GM19438 (cell line): ENCODE measurements at regions not wholly inside any gene's neighbourhood (a gene's known extent, or its start where the extent isn't known, plus 50 kb on each side); places are given as distances from the start of the nearest gene placed in this dataset.
"Not testable (repeated sequence)": the region's sequence is repeated elsewhere in the genome, so short reads cannot be mapped to it uniquely, and the experiment has no call there.

ENCODE experiments used
- ATAC-seq: cut with Tn5 transposase; IDR thresholded peaks from one replicate; pipeline ENCODE4 v1.9.1; 2021; ENCODE audit warnings: low read depth; ENCODE audit not compliant: unreplicated experiment

GRCh38 chr10:90096196-90096595 is 394.8 kb downstream of the KIF20B start:
- no peak for ATAC-seq

GRCh38 chr10:90107581-90107980 is 406.2 kb downstream of the KIF20B start:
- ATAC-seq, result not testable (repeated sequence)

GRCh38 chr10:90111671-90112070 is 410.3 kb downstream of the KIF20B start:
- no peak for ATAC-seq

DNA sequence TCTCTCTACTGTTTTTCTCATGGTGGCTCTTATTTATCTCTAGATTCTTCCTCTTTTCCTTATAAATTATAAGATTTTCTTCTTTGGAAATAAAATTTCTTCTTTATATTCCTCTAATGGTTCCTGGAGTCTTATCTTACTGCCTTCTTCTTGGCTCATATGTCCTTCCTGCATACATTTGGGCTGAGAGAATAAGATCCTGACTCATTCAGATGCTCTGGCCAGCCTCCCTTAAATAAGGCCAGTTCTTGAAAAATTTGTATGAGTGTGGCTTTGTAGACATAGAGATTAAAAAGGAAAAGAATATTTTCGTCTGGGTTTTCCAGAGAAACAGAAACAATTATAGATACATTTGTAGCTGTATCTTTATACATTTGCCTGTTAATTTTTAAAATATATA is 411.3 kb downstream of the KIF20B start:
- no peak for ATAC-seq

GRCh38 chr10:90118567-90118966 is 417.2 kb downstream of the KIF20B start:
- ATAC-seq, result not testable (repeated sequence)

DNA sequence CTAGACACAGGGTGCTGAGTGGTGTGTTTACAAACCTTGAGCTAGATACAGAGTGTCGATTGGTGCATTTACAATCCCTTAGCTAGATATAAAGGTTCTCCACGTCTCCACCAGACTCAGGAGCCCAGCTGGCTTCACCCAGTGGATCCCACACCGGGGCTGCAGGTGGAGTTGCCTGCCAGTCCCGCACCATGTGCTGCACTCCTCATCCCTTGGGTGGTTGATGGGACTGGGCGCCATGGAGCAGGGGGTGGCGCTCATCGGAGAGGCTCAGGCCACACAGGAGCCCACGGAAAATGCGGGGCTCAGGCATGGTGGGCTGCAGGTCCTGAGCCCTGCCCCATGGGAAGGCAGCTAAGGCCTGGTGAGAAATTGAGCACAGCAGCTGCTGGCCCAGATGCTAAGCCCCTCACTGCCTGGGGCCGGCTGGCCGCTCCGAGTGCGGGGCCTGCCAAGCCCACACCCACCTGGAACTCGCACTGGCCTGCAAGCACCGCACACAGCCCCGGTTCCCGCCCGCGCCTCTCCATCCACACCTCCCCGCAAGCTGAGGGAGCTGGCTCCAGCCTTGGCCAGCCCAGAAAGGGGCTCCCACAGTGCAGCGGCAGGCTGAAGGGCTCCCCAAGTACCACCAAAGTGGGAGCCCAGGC is 418.4 kb downstream of the KIF20B start:
- not testable (repeated sequence) for ATAC-seq

DNA sequence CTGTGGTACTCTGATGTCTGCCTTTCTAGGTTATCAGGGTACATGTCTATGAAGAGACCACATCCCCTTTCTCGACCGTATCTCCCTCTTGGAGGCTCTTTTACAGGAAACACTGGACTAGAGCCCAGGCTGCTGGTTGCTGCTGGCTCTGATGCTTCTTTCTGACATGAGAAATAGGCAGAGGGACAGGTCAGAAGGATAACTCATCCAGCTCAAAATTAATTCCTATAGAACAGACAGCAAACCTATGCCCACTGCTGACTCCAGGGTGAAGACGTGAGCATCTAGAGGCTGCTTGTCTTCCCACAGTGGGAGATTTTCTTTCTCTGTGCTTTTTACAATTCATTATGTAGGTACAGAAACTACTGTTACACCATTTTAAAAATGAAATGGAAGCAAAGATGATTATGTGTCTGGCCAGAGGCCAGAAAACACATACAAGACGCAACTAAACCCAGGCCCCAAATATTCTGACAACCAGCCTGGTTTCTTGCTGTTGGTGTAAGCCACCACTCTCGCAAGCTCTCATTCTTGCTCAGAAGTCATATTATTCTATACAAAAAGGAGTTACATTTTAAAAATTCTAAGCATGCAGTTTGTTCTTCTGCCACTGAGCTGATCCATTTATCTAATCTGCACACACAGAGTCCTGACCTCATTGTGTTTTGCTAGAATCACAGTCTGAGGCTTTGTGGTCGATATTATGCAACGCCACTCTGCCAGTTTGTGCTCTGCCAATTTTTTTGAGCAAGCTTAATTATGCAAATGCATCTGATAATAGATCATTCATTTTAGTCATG is 424.3 kb downstream of the KIF20B start:
- no peak for ATAC-seq

DNA sequence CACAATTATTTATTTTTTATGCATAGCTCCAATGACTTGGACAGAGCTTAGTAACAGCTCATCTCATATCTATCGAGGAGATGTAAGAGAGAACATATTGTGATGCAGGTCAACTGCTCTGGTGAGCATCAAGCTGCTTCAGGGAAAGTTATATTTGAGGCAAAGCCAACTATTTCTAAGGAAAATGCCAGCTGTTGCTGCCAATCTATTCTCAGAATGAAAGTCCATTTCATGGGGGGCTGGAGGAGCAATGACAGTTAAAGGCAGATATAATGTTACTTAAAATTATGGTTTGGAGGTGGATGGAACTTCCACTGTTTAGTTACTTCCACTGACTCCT is 424.8 kb downstream of the KIF20B start:
- ATAC-seq, result no peak

GRCh38 chr10:90130321-90131086 is 429.1 kb downstream of the KIF20B start:
- ATAC-seq, result no peak

DNA sequence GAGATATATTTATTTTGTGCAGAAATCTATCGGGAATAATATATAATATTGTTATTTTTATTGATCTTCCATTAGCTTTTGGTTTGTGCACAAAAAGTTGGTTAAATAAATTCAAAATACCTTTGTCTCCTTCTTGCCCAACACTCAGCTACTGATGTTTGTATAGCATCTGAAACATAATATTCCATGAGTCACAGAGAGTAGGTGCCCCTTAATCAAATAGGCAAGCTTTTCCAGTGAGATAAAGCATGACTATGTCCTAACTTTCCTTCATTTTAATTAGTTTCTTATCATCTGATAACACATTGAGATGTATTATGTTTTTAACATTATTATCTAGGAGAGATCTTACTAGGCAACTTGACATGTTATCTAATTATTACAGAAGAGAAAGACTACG is 432.2 kb downstream of the KIF20B start:
- no peak for ATAC-seq

DNA sequence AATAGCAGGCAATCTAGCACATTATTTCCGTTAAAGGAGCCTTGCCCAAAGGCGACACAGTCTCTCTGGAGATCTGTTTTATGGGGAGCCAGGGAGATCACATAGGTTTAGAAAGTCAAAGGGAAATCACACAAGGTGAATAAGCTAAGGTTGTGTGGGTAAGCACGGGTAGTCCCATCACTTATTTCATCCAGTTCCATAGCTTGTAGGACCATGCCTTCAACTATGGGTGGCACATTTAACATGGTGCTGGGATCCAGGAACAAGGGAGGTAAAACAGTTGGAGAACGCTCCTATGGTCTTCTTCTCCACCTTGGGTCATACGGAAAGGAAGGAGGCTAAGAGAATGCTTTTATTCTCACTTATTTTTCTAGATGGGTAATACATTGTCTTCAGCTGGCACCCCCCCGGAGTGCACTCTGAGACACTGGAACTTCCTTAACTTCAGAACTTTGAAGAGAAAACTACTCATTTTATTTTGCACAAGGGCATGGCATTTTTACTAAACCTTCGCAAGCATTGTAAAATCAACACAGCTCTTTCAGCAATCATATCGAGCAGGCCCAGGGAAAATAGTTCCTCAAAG is 435.4 kb downstream of the KIF20B start:
- ATAC-seq, result no peak

- no peak for ATAC-seq
Measured at GRCh38 chr10:90138844-90139243, 437.5 kb downstream of the KIF20B start.

DNA sequence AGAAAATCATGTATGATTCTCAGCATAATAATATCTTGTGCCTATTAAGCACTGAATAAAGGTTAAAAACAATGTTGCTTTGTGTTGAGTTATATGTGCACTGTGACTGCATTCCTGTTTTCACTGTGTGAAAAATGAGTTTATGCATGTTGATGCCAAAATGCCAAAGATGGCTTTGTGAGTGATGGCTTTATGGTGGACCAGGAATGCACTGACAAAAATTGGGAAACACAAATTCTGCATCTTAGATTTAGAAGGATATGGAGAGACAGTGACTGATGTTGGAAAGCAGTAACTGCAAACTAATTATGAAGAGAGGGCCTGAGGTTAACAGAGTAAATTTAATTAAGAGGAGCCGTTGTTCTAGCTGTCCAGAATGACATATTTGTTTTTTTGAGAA is 440.4 kb downstream of the KIF20B start:
- ATAC-seq, result no peak

DNA sequence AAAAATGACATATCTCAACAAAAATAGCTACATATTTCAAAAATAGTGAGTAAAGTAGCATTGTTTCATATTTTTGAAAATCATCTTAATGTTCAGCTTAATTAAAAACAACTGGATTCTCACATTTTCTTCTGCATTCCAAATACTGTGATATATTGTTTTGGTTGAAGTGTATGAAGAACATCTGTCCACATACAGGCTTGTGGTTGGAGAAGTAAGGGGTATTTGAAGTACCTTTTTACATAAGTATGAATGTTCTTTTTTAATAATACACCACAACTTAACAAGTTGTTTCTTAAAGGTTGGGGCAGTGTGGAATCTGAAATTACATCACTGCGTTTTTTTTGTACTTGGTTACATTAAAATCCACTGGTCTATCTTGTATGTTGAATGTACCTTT is 442.5 kb downstream of the KIF20B start:
- ATAC-seq, result no peak

GRCh38 chr10:90148116-90148855 is 446.9 kb downstream of the KIF20B start:
- ATAC-seq, result no peak

DNA sequence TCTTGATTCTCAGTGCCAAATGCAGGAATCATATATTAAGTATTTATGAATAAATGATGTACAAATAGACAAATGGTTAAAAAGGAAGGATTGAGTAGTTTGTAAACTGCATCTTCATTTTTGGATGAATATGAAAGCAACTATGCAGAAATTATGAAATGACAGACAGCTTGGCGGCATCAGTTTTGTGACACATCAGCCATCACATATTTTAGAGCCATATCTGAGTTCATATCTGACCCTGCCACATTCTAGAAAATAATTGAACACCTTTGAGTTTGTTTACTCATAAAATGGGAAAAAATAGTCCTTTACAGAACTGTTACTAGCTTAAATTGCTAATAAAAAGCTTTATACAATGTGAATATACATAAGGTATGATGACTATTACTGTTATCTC is 448.2 kb downstream of the KIF20B start:
- no peak for ATAC-seq

GRCh38 chr10:90162271-90162853 is 461.0 kb downstream of the KIF20B start:
- ATAC-seq, result no peak

DNA sequence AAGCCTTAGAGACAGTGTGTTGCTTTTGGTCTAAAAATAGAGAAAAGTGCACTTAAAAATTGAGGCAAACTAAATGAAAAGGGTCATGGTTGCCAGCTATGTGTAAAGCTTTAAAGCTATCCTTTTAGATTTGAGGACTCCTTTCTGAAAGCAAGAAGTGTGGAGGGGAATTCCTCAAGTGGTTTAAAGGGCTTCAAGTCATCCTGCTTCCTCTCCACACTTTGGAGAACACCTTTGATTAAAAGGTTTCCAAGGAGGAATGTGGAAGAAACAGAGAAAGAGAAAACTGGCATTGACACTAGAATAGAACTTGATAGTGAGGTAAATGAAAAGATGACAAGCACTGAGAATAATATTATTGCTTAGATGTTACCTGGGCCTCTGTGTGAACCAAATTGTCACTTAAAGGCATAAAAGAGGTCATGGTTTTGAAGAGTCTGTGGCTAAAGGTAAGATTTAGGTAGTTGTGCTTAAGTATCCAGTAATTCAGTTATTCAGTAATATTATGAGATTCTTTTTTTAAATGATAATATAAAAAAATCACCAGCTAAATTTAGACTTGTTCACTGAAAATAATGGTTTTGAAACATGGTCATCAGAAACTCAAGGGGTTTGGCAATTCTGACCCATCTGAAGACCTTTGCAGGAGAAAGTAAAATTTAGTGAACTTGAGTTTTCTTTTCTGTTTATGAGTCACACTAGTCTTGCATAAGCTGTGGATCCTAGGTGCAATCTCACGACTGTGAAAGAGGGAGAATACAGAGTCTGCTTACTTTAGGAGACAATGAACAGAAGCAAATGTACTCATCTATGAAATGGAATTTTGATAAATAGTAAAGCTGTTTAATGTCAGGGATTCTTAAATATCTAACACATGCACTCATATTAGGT is 466.0 kb downstream of the KIF20B start:
- ATAC-seq, result no peak

GRCh38 chr10:90168244-90168643 is 466.9 kb downstream of the KIF20B start:
- ATAC-seq, result no peak
